ENCODE measurements at regions not wholly inside any gene's neighbourhood (a gene's known extent, or its start where the extent isn't known, plus 50 kb on each side); places are given as distances from the start of the nearest gene placed in this dataset.

- TF ChIP-seq CTCF (IDR thresholded peaks at IDR 0.05; ENCODE audit: low read depth, low read length, poor library complexity, severe bottlenecking): no peak
- TF ChIP-seq EZH2phosphoT487 (IDR thresholded peaks at IDR 0.05; ENCODE audit: borderline replicate concordance, low read length): no peak
Observed at GRCh38 chr1:29634324-29634723, 398.0 kb downstream of the PTPRU start.
